ENCODE measurements at regions not wholly inside any gene's neighbourhood (a gene's known extent, or its start where the extent isn't known, plus 50 kb on each side); places are given as distances from the start of the nearest gene placed in this dataset.

GRCh38 chr22:48171271-48171691 is 1408.8 kb downstream of the TBC1D22A start:
- DNase-seq (ENCODE audit: low read depth): no peak
- no peak for TF ChIP-seq CTCF (IDR thresholded peaks at IDR 0.05; ENCODE audit: low read depth, low read length, missing control alignments)
- no peak overlapping the region for H3K4me3 ChIP-seq (ENCODE audit: low read depth, low read length)

GRCh38 chr22:48169227-48169626 is 1406.8 kb downstream of the TBC1D22A start:
- no peak for TF ChIP-seq CTCF (IDR thresholded peaks at IDR 0.05; ENCODE audit: low read depth, low read length, missing control alignments)
- no peak overlapping the region for H3K4me3 ChIP-seq (ENCODE audit: low read depth, low read length)
- DNase-seq (ENCODE audit: low read depth): no peak

- no peak for TF ChIP-seq CTCF (IDR thresholded peaks at IDR 0.05; ENCODE audit: low read depth, low read length, missing control alignments)
- H3K4me3 ChIP-seq (ENCODE audit: low read depth, low read length): no peak overlapping the region
- no peak for DNase-seq (ENCODE audit: low read depth)
These were observed 1404.8 kb downstream of the TBC1D22A start for GRCh38 chr22:48167238-48167637.

- no peak overlapping the region for H3K4me3 ChIP-seq (ENCODE audit: low read depth, low read length)
- no peak for DNase-seq (ENCODE audit: low read depth)
- no peak for TF ChIP-seq CTCF (IDR thresholded peaks at IDR 0.05; ENCODE audit: low read depth, low read length, missing control alignments)
These were observed 1398.8 kb downstream of the TBC1D22A start for GRCh38 chr22:48161298-48161697.

GRCh38 chr22:48157676-48158075 is 1395.2 kb downstream of the TBC1D22A start:
- DNase-seq (ENCODE audit: low read depth): no peak
- TF ChIP-seq CTCF (IDR thresholded peaks at IDR 0.05; ENCODE audit: low read depth, low read length, missing control alignments): no peak

GRCh38 chr22:48156603-48157355 is 1394.3 kb downstream of the TBC1D22A start:
- TF ChIP-seq CTCF (IDR thresholded peaks at IDR 0.05; ENCODE audit: low read depth, low read length, missing control alignments): no peak
- no peak overlapping the region for H3K4me3 ChIP-seq (ENCODE audit: low read depth, low read length)
- DNase-seq (ENCODE audit: low read depth): no peak

More at GRCh38 chr22:48157676-48158075, 1395.2 kb downstream of the TBC1D22A start:
- H3K4me3 ChIP-seq (ENCODE audit: low read depth, low read length): no peak overlapping the region

- TF ChIP-seq CTCF (IDR thresholded peaks at IDR 0.05; ENCODE audit: low read depth, low read length, missing control alignments): no peak
- H3K4me3 ChIP-seq (ENCODE audit: low read depth, low read length): no peak overlapping the region
- DNase-seq (ENCODE audit: low read depth): no peak
These were observed 1393.0 kb downstream of the TBC1D22A start for GRCh38 chr22:48155446-48155845.
